Right renal pelvis (tissue), 4 donors: ENCODE measurements at regions not wholly inside any gene's neighbourhood (a gene's known extent, or its start where the extent isn't known, plus 50 kb on each side); places are given as distances from the start of the nearest gene placed in this dataset.
"Not testable (repeated sequence)": the region's sequence is repeated elsewhere in the genome, so short reads cannot be mapped to it uniquely, and the experiment has no call there.

Experiments used
- DNase-seq, 4 donors: peaks; one replicate each; pipeline ENCODE4 v3.0.0-alpha.2; 2013; ENCODE audit warnings: low read depth in 4 of 4, low spot score in 3 of 4, missing footprints in 1 of 4

GRCh38 chr11:24390016-24390415 lies 106.8 kb upstream of the LUZP2 start:
- no peak for DNase-seq

- no peak for DNase-seq
Observed at GRCh38 chr11:24390762-24391161, 106.1 kb upstream of the LUZP2 start.

- DNase-seq = no peak
Observed at GRCh38 chr11:24391167-24391566, 105.7 kb upstream of the LUZP2 start.

GRCh38 chr11:24400059-24400665 lies 96.7 kb upstream of the LUZP2 start:
- DNase-seq = no peak

GRCh38 chr11:24406389-24406788 lies 90.5 kb upstream of the LUZP2 start:
- DNase-seq = no peak

- no peak for DNase-seq
Observed at GRCh38 chr11:24406980-24407379, 89.9 kb upstream of the LUZP2 start.

GRCh38 chr11:24407733-24408132 lies 89.1 kb upstream of the LUZP2 start:
- no peak for DNase-seq

- DNase-seq = no peak
Observed at GRCh38 chr11:24408202-24408601, 88.7 kb upstream of the LUZP2 start.

GRCh38 chr11:24411791-24412190 lies 85.1 kb upstream of the LUZP2 start:
- no peak for DNase-seq

- no peak for DNase-seq
Observed at GRCh38 chr11:24412722-24413121, 84.1 kb upstream of the LUZP2 start.

- DNase-seq = no peak
Observed at GRCh38 chr11:24413391-24413790, 83.5 kb upstream of the LUZP2 start.

GRCh38 chr11:24415955-24416636 lies 80.8 kb upstream of the LUZP2 start:
- not testable (repeated sequence) for DNase-seq

- no peak for DNase-seq
Observed at GRCh38 chr11:24421766-24422165, 75.1 kb upstream of the LUZP2 start.

GRCh38 chr11:24422376-24422775 lies 74.5 kb upstream of the LUZP2 start:
- DNase-seq = no peak

- DNase-seq = no peak
Observed at GRCh38 chr11:24437123-24437522, 59.7 kb upstream of the LUZP2 start.
